Cardiac muscle cell (in vitro differentiated cells and primary cell): ENCODE measurements at regions not wholly inside any gene's neighbourhood (a gene's known extent, or its start where the extent isn't known, plus 50 kb on each side); places are given as distances from the start of the nearest gene placed in this dataset.

ENCODE experiments used
- DNase-seq, 2 donors: peaks; one replicate each; pipeline versions ENCODE4 v3.0.0 to v3.0.0-alpha.2; 2010 to 2017; ENCODE audit warnings: low read depth in 1 of 2, low spot score in 1 of 2
- H3K27ac ChIP-seq: fragments of 200-600 bp; sonication (generic); 2 replicates; pipeline ENCODE4 v1.5.1; 2016
- H3K27me3 ChIP-seq: fragments of 200-600 bp; sonication (generic); 2 replicates; pipeline ENCODE4 v1.6.0; 2016; ENCODE audit warnings: control low read depth
- H3K36me3 ChIP-seq: fragments of 200-600 bp; sonication (generic); 2 replicates; pipeline ENCODE4 v1.5.1; 2016; ENCODE audit warnings: control low read depth
- H3K4me1 ChIP-seq: fragments of 200-600 bp; sonication (generic); 2 replicates; pipeline ENCODE4 v1.8.1; 2017; ENCODE audit warnings: low read depth, mild to moderate bottlenecking, mixed run types
- H3K4me3 ChIP-seq: fragments of 200-600 bp; sonication (generic); 2 replicates; pipeline ENCODE4 v1.5.1; 2016; ENCODE audit warnings: mild to moderate bottlenecking
- H3K9me3 ChIP-seq: fragments of 200-600 bp; sonication (generic); 2 replicates; pipeline ENCODE4 v1.5.1; 2017; ENCODE audit warnings: low read depth, mild to moderate bottlenecking, control low read depth
- TF ChIP-seq, protein P1 (sequence below): IDR thresholded peaks from 2 replicates; pipeline ENCODE4 v1.5.1; 2012; ENCODE audit warnings: low read depth, mild to moderate bottlenecking, low read length

DNA sequence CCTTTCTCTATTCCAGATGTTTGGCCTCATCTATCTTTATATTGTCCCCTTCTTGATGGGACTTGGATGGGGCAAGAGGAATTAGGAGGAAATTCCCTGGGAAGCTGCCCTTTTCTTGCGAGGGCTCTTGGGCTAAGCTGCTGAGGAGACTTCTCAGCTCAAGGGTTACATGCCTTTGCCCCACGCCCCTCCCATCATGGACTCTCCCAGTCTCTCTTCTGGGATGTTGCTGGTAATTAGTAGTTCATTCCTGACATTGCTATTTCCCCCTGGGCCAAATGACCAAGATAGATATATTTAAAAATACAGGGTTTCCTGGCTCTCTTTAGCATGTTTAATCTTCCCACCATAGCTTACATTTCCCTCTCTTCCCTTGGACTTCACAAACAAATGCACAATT is 90.6 kb upstream of the RALGPS2 start:
- DNase-seq = no peak
- Histone ChIP-seq H3K36me3 (no peaks in the 10 kb centered on the region), H3K27ac (no peak overlapping the region), H3K4me3 (no peak overlapping the region), H3K4me1 (peaks cover 4% of the 10 kb centered on the region), H3K27me3 (no peaks in the 10 kb centered on the region), H3K9me3 (no peaks in the 10 kb centered on the region)
- TF ChIP-seq, protein P1, sequence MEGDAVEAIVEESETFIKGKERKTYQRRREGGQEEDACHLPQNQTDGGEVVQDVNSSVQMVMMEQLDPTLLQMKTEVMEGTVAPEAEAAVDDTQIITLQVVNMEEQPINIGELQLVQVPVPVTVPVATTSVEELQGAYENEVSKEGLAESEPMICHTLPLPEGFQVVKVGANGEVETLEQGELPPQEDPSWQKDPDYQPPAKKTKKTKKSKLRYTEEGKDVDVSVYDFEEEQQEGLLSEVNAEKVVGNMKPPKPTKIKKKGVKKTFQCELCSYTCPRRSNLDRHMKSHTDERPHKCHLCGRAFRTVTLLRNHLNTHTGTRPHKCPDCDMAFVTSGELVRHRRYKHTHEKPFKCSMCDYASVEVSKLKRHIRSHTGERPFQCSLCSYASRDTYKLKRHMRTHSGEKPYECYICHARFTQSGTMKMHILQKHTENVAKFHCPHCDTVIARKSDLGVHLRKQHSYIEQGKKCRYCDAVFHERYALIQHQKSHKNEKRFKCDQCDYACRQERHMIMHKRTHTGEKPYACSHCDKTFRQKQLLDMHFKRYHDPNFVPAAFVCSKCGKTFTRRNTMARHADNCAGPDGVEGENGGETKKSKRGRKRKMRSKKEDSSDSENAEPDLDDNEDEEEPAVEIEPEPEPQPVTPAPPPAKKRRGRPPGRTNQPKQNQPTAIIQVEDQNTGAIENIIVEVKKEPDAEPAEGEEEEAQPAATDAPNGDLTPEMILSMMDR = no peak

- DNase-seq = no peak
- Histone ChIP-seq H3K36me3 (no peaks in the 10 kb centered on the region), H3K27ac (no peak overlapping the region), H3K4me3 (no peak overlapping the region), H3K9me3 (no peaks in the 10 kb centered on the region), H3K4me1 (peaks cover 11% of the 10 kb centered on the region), H3K27me3 (no peaks in the 10 kb centered on the region)
- TF ChIP-seq, protein P1 = no peak
Measured at GRCh38 chr1:178637841-178638240, 87.2 kb upstream of the RALGPS2 start.

DNA sequence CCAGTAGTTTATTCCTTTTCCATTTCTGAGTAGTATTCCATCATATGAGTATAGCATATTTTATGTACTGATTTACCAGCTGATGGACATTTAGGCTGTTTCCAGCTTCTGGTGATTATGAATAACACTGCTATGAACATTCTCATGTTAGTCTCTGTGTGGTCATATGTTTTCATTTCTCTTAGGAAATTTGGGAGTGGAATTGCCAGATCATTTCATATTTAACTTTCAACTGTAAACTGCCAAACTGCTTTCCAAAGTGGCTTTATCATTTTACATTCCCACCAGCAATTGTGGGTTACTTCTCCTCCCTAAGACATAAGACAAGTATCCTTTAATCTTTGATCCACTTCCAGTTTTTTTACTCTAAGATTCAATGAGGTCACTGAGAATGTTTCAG is 85.7 kb upstream of the RALGPS2 start:
- Histone ChIP-seq H3K27ac (no peak overlapping the region), H3K27me3 (no peaks in the 10 kb centered on the region), H3K9me3 (no peaks in the 10 kb centered on the region), H3K4me1 (peaks cover 20% of the 10 kb centered on the region), H3K4me3 (no peak overlapping the region), H3K36me3 (no peaks in the 10 kb centered on the region)
- TF ChIP-seq, protein P1 = no peak
- DNase-seq = no peak

DNA sequence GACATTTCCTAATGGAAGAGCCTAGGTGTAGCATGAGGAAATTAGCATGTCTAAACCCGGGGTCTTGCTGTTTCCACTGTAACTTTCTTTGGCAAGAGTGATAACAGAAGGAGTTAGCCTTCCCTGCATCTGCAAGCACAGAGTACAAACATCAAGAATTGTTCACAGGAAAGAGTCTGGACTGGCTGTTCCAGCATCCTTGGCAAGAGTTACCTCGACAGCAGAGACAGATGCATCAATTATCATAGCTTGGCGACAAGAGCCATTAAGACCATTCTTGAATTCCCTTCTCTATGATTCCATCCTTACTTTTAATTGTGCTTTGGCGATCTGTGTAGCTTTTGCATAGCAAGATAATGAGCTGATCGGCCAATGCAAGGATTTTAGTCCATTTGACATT is 82.8 kb upstream of the RALGPS2 start:
- no peak overlapping the region for H3K4me3 ChIP-seq
- H3K36me3 ChIP-seq = no peaks in the 10 kb centered on the region
- H3K4me1 ChIP-seq = peaks cover 36% of the 10 kb centered on the region
- DNase-seq = no peak
- H3K27ac ChIP-seq = no peak overlapping the region
- H3K9me3 ChIP-seq = no peaks in the 10 kb centered on the region
- H3K27me3 ChIP-seq = no peaks in the 10 kb centered on the region
- TF ChIP-seq, protein P1 = no peak

- H3K27ac ChIP-seq = no peak overlapping the region
- no peaks in the 10 kb centered on the region for H3K9me3 ChIP-seq
- no peaks in the 10 kb centered on the region for H3K36me3 ChIP-seq
- H3K4me3 ChIP-seq = no peak overlapping the region
- TF ChIP-seq, protein P1 = no peak
- H3K27me3 ChIP-seq = no peaks in the 10 kb centered on the region
- H3K4me1 ChIP-seq = peaks cover 36% of the 10 kb centered on the region
- DNase-seq = no peak
Measured at GRCh38 chr1:178643349-178643748, 81.7 kb upstream of the RALGPS2 start.

GRCh38 chr1:178643831-178644230 is 81.2 kb upstream of the RALGPS2 start:
- Histone ChIP-seq H3K4me3 (no peak overlapping the region), H3K4me1 (peaks cover 36% of the 10 kb centered on the region), H3K36me3 (no peaks in the 10 kb centered on the region), H3K27me3 (no peaks in the 10 kb centered on the region), H3K27ac (no peak overlapping the region), H3K9me3 (no peaks in the 10 kb centered on the region)
- TF ChIP-seq, protein P1 = no peak
- no peak for DNase-seq
